HG02623 (cell line): ENCODE measurements at regions not wholly inside any gene's neighbourhood (a gene's known extent, or its start where the extent isn't known, plus 50 kb on each side); places are given as distances from the start of the nearest gene placed in this dataset.

Source experiments
- ATAC-seq: cut with Tn5 transposase; IDR thresholded peaks from one replicate; pipeline ENCODE4 v1.9.1; 2021; ENCODE audit warnings: moderate library complexity; ENCODE audit not compliant: unreplicated experiment

DNA sequence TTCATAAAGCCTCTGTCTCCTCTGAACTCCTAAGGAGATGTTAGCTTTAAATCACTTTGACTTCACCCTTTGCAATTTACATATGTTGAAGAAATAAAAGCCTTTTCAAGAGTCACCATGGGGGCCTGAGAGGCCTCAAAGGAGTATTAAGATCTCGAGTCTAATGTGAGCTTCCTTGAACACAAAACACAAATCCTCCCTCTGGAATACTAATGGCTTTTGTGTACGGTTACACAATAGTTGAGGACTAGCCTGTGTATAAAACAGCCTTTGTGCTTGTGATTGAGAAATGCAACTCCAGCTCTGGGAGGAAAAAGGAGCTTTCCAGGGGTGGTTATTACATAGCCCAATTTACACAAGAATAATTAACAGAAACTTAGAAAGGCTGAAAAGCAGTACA is 1140.2 kb downstream of the CDH11 start:
- no peak for ATAC-seq

GRCh38 chr16:63980763-63981162 is 1141.1 kb downstream of the CDH11 start:
- no peak for ATAC-seq

- no peak for ATAC-seq
Observed at GRCh38 chr16:63978240-63978639, 1143.6 kb downstream of the CDH11 start.

- ATAC-seq: no peak
Observed at GRCh38 chr16:63976345-63976744, 1145.5 kb downstream of the CDH11 start.

DNA sequence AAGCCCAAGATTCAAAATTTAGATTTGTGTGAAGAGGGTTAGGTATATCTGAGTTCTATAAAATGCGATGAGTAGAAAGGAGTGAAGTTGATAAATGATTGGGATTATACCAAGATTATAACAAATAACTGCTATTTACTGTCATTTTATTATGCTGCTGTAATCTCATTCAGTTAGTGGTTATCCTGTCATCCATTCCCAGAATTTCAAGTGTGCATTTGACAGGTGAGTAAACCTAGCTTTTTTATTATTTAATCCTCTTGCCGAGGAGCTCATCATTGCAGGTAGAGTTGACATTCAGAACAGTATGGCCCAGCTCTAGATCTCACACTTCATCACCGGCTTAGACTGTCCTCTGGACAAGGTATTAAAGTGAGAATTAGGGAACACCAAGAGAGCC is 1146.2 kb downstream of the CDH11 start:
- no peak for ATAC-seq

GRCh38 chr16:63967966-63968365 is 1153.9 kb downstream of the CDH11 start:
- ATAC-seq: no peak

DNA sequence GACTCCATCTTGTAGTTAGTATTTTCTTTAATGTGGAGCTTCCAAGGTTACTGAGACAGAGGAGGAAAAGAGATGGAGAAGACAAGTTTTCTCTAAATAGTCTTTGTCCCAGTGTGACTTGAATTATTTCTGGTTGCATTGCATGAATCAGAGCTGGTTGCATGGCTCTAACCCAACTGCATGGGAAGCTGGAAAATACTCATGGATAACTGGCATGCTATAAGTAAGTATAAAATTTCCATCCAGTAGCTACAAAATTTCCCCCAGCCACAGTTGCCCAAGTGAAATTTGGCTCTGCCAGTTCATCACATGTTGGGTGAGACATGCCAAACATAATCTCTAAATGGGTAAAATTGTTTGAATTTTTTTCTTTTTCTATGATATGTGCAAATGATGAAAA is 1161.5 kb downstream of the CDH11 start:
- no peak for ATAC-seq

- ATAC-seq: no peak
Observed at GRCh38 chr16:63947022-63947421, 1174.8 kb downstream of the CDH11 start.

- no peak for ATAC-seq
Observed at GRCh38 chr16:63945806-63946205, 1176.1 kb downstream of the CDH11 start.

GRCh38 chr16:63943566-63943965 is 1178.3 kb downstream of the CDH11 start:
- no peak for ATAC-seq

DNA sequence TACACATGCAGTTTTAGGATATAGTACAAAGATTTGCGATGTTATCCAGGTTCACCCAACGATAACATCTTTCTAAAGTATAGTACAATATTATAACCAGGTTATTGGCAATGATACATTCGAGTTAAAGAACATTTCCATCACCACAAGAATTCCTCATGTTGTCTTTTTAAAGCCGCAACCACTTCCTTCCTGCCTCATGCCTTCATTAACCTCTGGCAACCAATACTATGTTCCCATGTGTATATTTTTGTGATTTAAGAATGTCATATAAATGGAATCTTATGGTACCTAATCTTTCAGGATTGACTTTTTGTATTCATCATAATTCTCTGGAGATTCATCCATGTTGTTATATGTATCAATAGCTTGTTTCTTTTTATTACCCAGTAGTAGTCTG is 1183.2 kb downstream of the CDH11 start:
- no peak for ATAC-seq

DNA sequence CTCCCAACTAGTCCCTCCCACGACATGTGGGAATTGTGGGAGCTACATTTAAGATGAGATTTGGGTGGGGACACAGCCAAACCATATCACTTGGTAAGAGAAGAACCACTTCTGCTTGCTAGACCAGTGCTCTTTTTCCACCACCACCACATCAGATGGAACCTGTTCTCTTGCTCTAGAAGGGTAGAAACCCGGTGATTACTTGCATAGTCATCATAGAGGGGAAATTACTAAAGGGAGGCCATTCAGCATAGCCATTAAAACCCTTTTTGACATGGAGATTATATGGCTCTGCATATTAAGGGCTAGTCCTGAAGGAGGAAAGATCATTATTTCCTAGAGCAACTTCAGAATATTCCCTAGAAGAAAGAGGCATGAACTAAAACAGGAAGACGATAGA is 1188.0 kb downstream of the CDH11 start:
- no peak for ATAC-seq

GRCh38 chr16:63928421-63928820 is 1193.4 kb downstream of the CDH11 start:
- ATAC-seq: no peak

- ATAC-seq: no peak
Observed at GRCh38 chr16:63925221-63925620, 1196.6 kb downstream of the CDH11 start.

- ATAC-seq: no peak
Observed at GRCh38 chr16:63922560-63922959, 1199.3 kb downstream of the CDH11 start.

DNA sequence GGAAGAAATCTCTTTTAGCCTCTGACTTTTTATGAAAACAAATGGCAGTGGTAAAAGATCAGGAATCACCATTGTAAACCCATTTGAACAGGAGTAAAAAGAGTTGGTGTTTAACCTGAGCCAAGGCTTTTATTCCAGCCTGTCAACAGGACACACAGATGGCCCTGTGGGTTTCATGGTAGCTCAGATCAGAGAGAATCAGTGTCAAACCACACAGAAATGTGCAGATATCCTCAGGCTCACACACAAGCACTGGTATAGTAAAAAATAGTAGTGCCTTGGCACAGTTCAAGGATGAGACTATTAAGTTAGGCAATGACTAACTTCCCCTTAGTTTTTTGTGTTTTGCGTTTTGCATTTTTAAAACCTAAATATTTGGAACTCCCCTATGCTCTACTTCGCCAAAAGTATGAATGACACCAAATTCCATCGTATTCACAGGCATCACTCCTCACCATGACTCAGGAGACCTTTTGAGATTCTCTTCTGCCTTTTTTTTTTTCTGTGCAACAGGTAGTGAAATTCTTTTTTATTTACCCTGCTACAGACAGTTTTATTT is 1200.0 kb downstream of the CDH11 start:
- no peak for ATAC-seq

GRCh38 chr16:63913290-63913689 is 1208.6 kb downstream of the CDH11 start:
- ATAC-seq: no peak

GRCh38 chr16:63907251-63907650 is 1214.6 kb downstream of the CDH11 start:
- ATAC-seq: no peak

DNA sequence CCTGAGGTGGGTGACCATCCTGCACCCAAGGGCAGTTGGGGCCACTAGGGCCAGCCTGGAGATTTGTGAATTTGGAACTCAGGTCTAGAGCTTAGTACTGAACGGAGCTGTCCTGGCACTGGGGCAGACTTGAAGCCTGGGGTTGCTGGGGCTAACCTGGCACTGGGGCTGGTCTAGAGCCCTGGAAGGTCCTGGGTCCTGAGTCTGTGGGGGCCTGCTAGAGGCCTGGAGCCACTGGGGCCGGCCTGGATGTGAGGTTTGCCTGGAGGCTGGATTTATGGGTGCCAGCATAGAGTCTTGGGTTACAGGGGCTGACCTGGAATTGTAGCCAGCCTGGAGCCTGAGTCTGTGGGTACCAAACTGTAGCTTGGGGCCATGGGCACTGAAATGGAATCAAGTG is 1216.9 kb downstream of the CDH11 start:
- no peak for ATAC-seq

GRCh38 chr16:63904182-63904581 is 1217.7 kb downstream of the CDH11 start:
- no peak for ATAC-seq

- no peak for ATAC-seq
Observed at GRCh38 chr16:63896383-63897109, 1225.3 kb downstream of the CDH11 start.

- ATAC-seq: no peak
Observed at GRCh38 chr16:63890723-63891122, 1231.1 kb downstream of the CDH11 start.

DNA sequence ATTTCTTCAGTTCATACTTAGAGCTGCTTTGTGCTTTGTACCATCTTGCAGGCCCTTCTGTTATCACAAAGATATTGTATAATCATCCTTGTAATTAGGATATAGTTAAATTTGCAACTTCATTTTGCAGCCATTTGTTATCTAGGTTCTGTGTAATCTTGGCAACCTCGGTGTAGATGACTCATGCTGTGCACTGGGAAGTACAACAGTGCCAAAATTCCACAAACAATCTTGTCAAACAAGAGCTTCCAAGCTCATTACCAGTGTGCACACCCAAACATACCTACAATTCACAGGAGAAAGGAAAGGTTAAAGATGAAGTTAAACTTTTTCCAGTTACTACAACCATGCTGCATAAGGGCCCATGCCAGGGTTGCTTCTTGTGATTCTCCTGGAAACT is 1231.8 kb downstream of the CDH11 start:
- no peak for ATAC-seq
